ENCODE measurements at regions not wholly inside any gene's neighbourhood (a gene's known extent, or its start where the extent isn't known, plus 50 kb on each side); places are given as distances from the start of the nearest gene placed in this dataset.

DNA sequence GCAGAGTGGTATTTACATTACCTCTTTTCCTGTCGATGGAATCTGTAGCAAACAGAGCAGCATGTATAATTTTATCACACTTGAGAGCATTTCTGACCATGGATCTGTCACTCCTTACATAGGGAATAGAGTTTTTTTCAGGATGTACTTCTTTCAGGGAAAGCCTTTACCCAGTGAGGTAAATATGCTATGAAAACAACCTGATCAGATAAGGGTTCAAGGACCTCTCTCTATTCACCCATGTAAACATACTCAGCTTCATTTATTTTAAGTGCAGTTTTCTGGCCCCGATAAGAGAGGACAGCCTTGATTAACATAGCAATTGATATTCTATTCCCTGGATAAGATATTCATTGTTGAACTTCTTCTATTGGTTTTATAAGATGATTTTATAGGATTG lies 87.3 kb upstream of the ESX1 start:
- TF ChIP-seq, protein P1, sequence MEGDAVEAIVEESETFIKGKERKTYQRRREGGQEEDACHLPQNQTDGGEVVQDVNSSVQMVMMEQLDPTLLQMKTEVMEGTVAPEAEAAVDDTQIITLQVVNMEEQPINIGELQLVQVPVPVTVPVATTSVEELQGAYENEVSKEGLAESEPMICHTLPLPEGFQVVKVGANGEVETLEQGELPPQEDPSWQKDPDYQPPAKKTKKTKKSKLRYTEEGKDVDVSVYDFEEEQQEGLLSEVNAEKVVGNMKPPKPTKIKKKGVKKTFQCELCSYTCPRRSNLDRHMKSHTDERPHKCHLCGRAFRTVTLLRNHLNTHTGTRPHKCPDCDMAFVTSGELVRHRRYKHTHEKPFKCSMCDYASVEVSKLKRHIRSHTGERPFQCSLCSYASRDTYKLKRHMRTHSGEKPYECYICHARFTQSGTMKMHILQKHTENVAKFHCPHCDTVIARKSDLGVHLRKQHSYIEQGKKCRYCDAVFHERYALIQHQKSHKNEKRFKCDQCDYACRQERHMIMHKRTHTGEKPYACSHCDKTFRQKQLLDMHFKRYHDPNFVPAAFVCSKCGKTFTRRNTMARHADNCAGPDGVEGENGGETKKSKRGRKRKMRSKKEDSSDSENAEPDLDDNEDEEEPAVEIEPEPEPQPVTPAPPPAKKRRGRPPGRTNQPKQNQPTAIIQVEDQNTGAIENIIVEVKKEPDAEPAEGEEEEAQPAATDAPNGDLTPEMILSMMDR (IDR thresholded peaks at IDR 0.05; ENCODE audit: low read depth, low read length), result no peak
- TF ChIP-seq EZH2phosphoT487 (IDR thresholded peaks at IDR 0.05; ENCODE audit: low read depth), result no peak

All from OCI-LY3 (cell line).